Cardiac muscle cell (in vitro differentiated cells and primary cell): ENCODE measurements at regions not wholly inside any gene's neighbourhood (a gene's known extent, or its start where the extent isn't known, plus 50 kb on each side); places are given as distances from the start of the nearest gene placed in this dataset.

ENCODE experiments used
- DNase-seq, 2 donors: peaks; one replicate each; pipeline versions ENCODE4 v3.0.0 to v3.0.0-alpha.2; 2010 to 2017; ENCODE audit warnings: low read depth in 1 of 2, low spot score in 1 of 2
- H3K27ac ChIP-seq: fragments of 200-600 bp; sonication (generic); 2 replicates; pipeline ENCODE4 v1.5.1; 2016
- H3K27me3 ChIP-seq: fragments of 200-600 bp; sonication (generic); 2 replicates; pipeline ENCODE4 v1.6.0; 2016; ENCODE audit warnings: control low read depth
- H3K36me3 ChIP-seq: fragments of 200-600 bp; sonication (generic); 2 replicates; pipeline ENCODE4 v1.5.1; 2016; ENCODE audit warnings: control low read depth
- H3K4me1 ChIP-seq: fragments of 200-600 bp; sonication (generic); 2 replicates; pipeline ENCODE4 v1.8.1; 2017; ENCODE audit warnings: low read depth, mild to moderate bottlenecking, mixed run types
- H3K4me3 ChIP-seq: fragments of 200-600 bp; sonication (generic); 2 replicates; pipeline ENCODE4 v1.5.1; 2016; ENCODE audit warnings: mild to moderate bottlenecking
- H3K9me3 ChIP-seq: fragments of 200-600 bp; sonication (generic); 2 replicates; pipeline ENCODE4 v1.5.1; 2017; ENCODE audit warnings: low read depth, mild to moderate bottlenecking, control low read depth
- CTCF ChIP-seq: IDR thresholded peaks from 2 replicates; pipeline ENCODE4 v1.5.1; 2012; ENCODE audit warnings: low read depth, mild to moderate bottlenecking, low read length

- H3K27ac ChIP-seq: no peak overlapping the region
- DNase-seq: peak in 1 of 2 donors; percentile 30
- TF ChIP-seq CTCF: no peak
Measured at GRCh38 chr6:19771753-19772336, 65.3 kb upstream of the ID4 start.

GRCh38 chr6:19772891-19773290 is 64.3 kb upstream of the ID4 start:
- no peaks in the 10 kb centered on the region for H3K36me3 ChIP-seq
- peak; percentile 5 for TF ChIP-seq CTCF
- no peak overlapping the region for H3K4me3 ChIP-seq
- no peak for DNase-seq
- H3K27me3 ChIP-seq: no peaks in the 10 kb centered on the region
- H3K27ac ChIP-seq: no peak overlapping the region
- no peaks in the 10 kb centered on the region for H3K4me1 ChIP-seq
- no peaks in the 10 kb centered on the region for H3K9me3 ChIP-seq

More at GRCh38 chr6:19771753-19772336, 65.3 kb upstream of the ID4 start:
- Histone ChIP-seq H3K9me3 (no peaks in the 10 kb centered on the region), H3K4me1 (no peaks in the 10 kb centered on the region), H3K36me3 (no peaks in the 10 kb centered on the region), H3K27me3 (no peaks in the 10 kb centered on the region), H3K4me3 (no peak overlapping the region)

GRCh38 chr6:19781269-19781668 is 55.9 kb upstream of the ID4 start:
- TF ChIP-seq CTCF: no peak

GRCh38 chr6:19782588-19782987 is 54.6 kb upstream of the ID4 start:
- DNase-seq: no peak
- TF ChIP-seq CTCF: no peak
- Histone ChIP-seq H3K36me3 (no peaks in the 10 kb centered on the region), H3K4me1 (peaks cover 13% of the 10 kb centered on the region), H3K4me3 (no peak overlapping the region), H3K27ac (no peak overlapping the region), H3K9me3 (no peaks in the 10 kb centered on the region), H3K27me3 (no peaks in the 10 kb centered on the region)

More at GRCh38 chr6:19781269-19781668, 55.9 kb upstream of the ID4 start:
- Histone ChIP-seq H3K36me3 (no peaks in the 10 kb centered on the region), H3K27me3 (no peaks in the 10 kb centered on the region), H3K27ac (no peak overlapping the region), H3K4me3 (no peak overlapping the region), H3K9me3 (no peaks in the 10 kb centered on the region), H3K4me1 (peaks cover 13% of the 10 kb centered on the region)
- no peak for DNase-seq
